Spleen (tissue), 11 donors: ENCODE measurements at regions not wholly inside any gene's neighbourhood (a gene's known extent, or its start where the extent isn't known, plus 50 kb on each side); places are given as distances from the start of the nearest gene placed in this dataset.

ENCODE experiments used
- DNase-seq: peaks from one replicate; pipeline ENCODE4 v3.0.0-alpha.2; 2020
- H3K27ac ChIP-seq, 8 donors: fragments of 200-600 bp; sonication (generic) in 7 of 8; 1 replicate in 4 of 8; 2 replicates in 4 of 8; pipeline versions ENCODE4 v1.5.0 to v1.8.0; 2016 to 2021; ENCODE audit warnings: inconsistent platforms in 4 of 8, mild to moderate bottlenecking in 4 of 8, moderate library complexity in 1 of 8
- H3K27me3 ChIP-seq, 7 donors: fragments of 200-600 bp; sonication (generic) in 6 of 7; replicated peaks in 1 of 7; 1 replicate in 4 of 7; 2 replicates in 3 of 7; pipeline versions ENCODE4 v1.5.0 to v1.8.0; 2016 to 2021; ENCODE audit warnings: inconsistent platforms in 3 of 7, mild to moderate bottlenecking in 1 of 7
- H3K36me3 ChIP-seq, 6 donors: fragments of 200-600 bp; sonication (generic) in 5 of 6; 1 replicate in 4 of 6; 2 replicates in 2 of 6; pipeline versions ENCODE4 v1.5.0 to v1.8.0; 2016 to 2021; ENCODE audit warnings: inconsistent platforms in 2 of 6
- H3K4me1 ChIP-seq, 6 donors: fragments of 200-600 bp; sonication (generic) in 5 of 6; 1 replicate in 3 of 6; 2 replicates in 3 of 6; pipeline versions ENCODE4 v1.5.0 to v1.8.0; 2016 to 2021; ENCODE audit warnings: inconsistent platforms in 3 of 6
- H3K4me3 ChIP-seq, 8 donors: fragments of 200-600 bp; sonication (generic) in 7 of 8; 1 replicate in 4 of 8; 2 replicates in 4 of 8; pipeline versions ENCODE4 v1.5.0 to v1.8.0; 2016 to 2021; ENCODE audit warnings: inconsistent platforms in 4 of 8, mild to moderate bottlenecking in 4 of 8, moderate library complexity in 2 of 8
- H3K9me3 ChIP-seq, 8 donors: fragments of 200-600 bp; sonication (generic) in 7 of 8; 1 replicate in 4 of 8; 2 replicates in 4 of 8; pipeline versions ENCODE4 v1.5.0 to v1.8.0; 2016 to 2021; ENCODE audit warnings: inconsistent platforms in 4 of 8
- POLR2A ChIP-seq, 3 donors: fragments of 450-650 bp; IDR thresholded peaks; one replicate each; pipeline ENCODE4 v1.5.1; 2017; ENCODE audit warnings: antibody characterized with exemption in 3 of 3, mild to moderate bottlenecking in 1 of 3
- POLR2AphosphoS5 ChIP-seq, 3 donors: sonication (generic); formaldehyde crosslinking; IDR thresholded peaks; one replicate each; pipeline ENCODE4 v1.5.1; 2017; ENCODE audit warnings: antibody characterized with exemption in 3 of 3
- WGBS, 5 donors: extraction: QIAGEN DNeasy Blood & Tissue Kit in 3 of 5; methylation state at CpG; one replicate each; pipeline versions ENCODE4 v1.1.5 to v1.1.7; 2013 to 2018; 5-methylcytosine and 5-hydroxymethylcytosine counted together
- intact Hi-C: fragments of 100-400 bp; cut with DNase I; formaldehyde crosslinking; loops from one replicate; pipeline ENCODE4 v1.15.0; 2023; ENCODE audit warnings: low total_unique reads
- TF ChIP-seq, protein P1 (sequence below), 11 experiments: fragments of 200-600 bp in 7 of 11; fragments of 450-650 bp in 4 of 11; sonication (generic) in 4 of 11; IDR thresholded peaks in 8 of 11; conservative IDR thresholded peaks in 3 of 11; 1 replicate in 7 of 11; 2 replicates in 4 of 11; pipeline versions ENCODE4 v1.4.0 to v1.8.0; 2016 to 2021; ENCODE audit warnings: antibody characterized with exemption in 11 of 11, inconsistent platforms in 4 of 11, mild to moderate bottlenecking in 1 of 11
- donor health status: healthy with polysubstance abuse.
- donor health status: DM: no; HTN: no; CAD: no; lungs with moderate emphysema.
- donor health status: DM: no; HTN: no; CAD: no.
- donor health status: Bipolar disorder and iron deficiency.
- donor health status: healthy.
- donor health status: DM: no; HTN: no; CAD: no.
- donor health status: DM: yes; HTN: yes; CAD: no.

DNA sequence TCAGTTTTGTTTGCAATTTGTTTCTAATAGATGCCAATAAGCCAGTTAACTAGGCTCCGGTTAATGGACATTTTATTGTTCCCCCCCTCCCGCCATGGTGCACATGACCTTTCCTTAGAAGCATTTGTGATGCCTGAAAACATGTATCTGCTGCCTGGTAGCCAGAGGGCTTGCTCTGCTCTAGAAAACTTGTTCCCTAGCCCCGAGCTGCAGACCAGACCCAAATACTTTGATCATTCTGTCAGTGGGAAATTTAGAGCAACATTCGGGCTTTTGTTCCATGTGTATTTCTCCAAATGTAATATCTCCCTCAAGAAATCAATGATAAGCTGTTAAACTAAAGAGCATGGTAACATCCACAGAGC lies 104.7 kb downstream of the EVX1 start:
- DNase-seq: no peak
- Histone ChIP-seq H3K4me3 (no peak overlapping the region), H3K27me3 (peaks cover 0 to 8% (median 0%) of the 10 kb centered on the region in 7 donors), H3K4me1 (no peaks in the 10 kb centered on the region), H3K36me3 (no peaks in the 10 kb centered on the region), H3K27ac (no peak overlapping the region), H3K9me3 (no peaks in the 10 kb centered on the region)
- intact Hi-C loops: no loop called here
- WGBS, 5 donors: 74 to 88% (median 83%) methylated on average over 4 of the region's 4 CpGs
- TF ChIP-seq, protein P1, sequence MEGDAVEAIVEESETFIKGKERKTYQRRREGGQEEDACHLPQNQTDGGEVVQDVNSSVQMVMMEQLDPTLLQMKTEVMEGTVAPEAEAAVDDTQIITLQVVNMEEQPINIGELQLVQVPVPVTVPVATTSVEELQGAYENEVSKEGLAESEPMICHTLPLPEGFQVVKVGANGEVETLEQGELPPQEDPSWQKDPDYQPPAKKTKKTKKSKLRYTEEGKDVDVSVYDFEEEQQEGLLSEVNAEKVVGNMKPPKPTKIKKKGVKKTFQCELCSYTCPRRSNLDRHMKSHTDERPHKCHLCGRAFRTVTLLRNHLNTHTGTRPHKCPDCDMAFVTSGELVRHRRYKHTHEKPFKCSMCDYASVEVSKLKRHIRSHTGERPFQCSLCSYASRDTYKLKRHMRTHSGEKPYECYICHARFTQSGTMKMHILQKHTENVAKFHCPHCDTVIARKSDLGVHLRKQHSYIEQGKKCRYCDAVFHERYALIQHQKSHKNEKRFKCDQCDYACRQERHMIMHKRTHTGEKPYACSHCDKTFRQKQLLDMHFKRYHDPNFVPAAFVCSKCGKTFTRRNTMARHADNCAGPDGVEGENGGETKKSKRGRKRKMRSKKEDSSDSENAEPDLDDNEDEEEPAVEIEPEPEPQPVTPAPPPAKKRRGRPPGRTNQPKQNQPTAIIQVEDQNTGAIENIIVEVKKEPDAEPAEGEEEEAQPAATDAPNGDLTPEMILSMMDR (IDR thresholded peaks at IDR 0.05 in 8 of 11, conservative IDR thresholded peaks at IDR 0.05 in 3 of 11): no peak
- no peak for TF ChIP-seq POLR2A (IDR thresholded peaks at IDR 0.05)
- TF ChIP-seq POLR2AphosphoS5 (IDR thresholded peaks at IDR 0.05): no peak

DNA sequence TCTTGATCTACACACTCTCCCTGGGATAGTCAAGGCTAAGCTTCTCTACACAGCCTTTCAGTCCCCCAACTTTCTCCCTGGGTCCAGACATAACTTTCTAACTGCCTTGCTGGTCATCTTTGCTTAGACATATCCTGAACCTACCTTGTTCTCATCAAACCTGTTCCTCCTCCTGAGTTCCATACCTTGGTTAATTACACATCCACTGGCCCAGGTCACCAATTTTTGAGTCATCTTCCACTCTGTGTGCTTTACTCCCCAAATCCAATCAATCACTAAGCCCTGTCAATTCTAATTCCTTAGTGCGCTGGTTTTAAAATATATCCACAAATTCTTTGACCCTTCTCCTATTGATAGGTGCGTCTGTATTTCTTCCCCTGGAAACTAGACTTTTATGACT lies 107.0 kb downstream of the EVX1 start:
- Histone ChIP-seq H3K4me1 (no peaks in the 10 kb centered on the region), H3K27me3 (peaks cover 0 to 16% (median 0%) of the 10 kb centered on the region in 7 donors), H3K4me3 (no peak overlapping the region), H3K9me3 (no peaks in the 10 kb centered on the region), H3K36me3 (no peaks in the 10 kb centered on the region), H3K27ac (no peak overlapping the region)
- WGBS, 5 donors: 90 to 99% (median 94%) methylated on average over 2 of the region's 2 CpGs
- no peak for TF ChIP-seq POLR2A (IDR thresholded peaks at IDR 0.05)
- no peak for TF ChIP-seq POLR2AphosphoS5 (IDR thresholded peaks at IDR 0.05)
- TF ChIP-seq, protein P1 (IDR thresholded peaks at IDR 0.05 in 8 of 11, conservative IDR thresholded peaks at IDR 0.05 in 3 of 11): no peak
- no peak for DNase-seq
- intact Hi-C loops: no loop called here

DNA sequence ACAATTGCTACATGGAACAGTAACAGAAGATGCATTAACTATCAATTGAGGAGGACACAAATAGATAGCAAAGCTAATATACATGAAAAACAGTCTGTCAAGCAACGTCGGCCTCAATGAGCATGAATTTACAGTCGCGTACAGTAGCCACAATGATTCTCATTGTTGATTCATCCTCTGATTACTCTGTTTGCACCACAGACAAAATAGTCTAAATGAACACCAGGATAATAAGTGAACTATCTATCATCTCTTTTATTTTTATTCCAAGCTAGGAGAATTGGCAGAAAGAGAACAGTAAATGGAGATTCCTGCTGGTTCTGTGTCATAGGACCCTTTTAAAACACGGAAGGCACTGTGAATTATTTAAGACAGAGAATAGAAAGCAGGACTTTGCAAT lies 108.5 kb downstream of the EVX1 start:
- H3K27ac ChIP-seq: no peak overlapping the region
- WGBS, 5 donors: 70 to 84% (median 81%) methylated on average over 5 of the region's 5 CpGs
- H3K36me3 ChIP-seq: no peaks in the 10 kb centered on the region
- H3K4me1 ChIP-seq: no peaks in the 10 kb centered on the region
- intact Hi-C loops: no loop called here
- TF ChIP-seq POLR2AphosphoS5 (IDR thresholded peaks at IDR 0.05) (no peak), POLR2A (IDR thresholded peaks at IDR 0.05) (no peak)
- TF ChIP-seq, protein P1 (IDR thresholded peaks at IDR 0.05 in 8 of 11, conservative IDR thresholded peaks at IDR 0.05 in 3 of 11): no peak
- peaks cover 0 to 16% (median 0%) of the 10 kb centered on the region in 7 donors for H3K27me3 ChIP-seq
- H3K9me3 ChIP-seq: no peaks in the 10 kb centered on the region
- H3K4me3 ChIP-seq: no peak overlapping the region
- DNase-seq: no peak

DNA sequence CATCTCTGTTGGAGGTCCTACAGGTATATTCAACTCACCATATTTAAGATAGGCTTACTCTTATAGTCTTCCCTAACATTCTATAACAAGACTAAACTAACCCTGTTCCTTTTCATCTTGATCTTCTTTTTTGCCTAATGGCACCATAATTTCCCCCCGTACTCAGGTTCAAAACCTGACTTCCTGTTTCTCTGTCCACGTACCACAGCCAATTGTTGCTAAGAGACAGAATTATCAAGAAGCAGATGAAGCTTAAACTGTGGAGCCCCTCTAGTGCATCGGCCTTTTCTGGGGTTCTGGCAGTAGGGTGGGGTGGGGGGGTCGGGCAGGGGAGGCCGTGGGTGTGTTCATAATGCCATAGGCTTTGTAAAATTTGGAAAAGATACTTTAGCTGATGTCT lies 109.2 kb downstream of the EVX1 start:
- Histone ChIP-seq H3K27me3 (peaks cover 0 to 12% (median 0%) of the 10 kb centered on the region in 7 donors), H3K27ac (no peak overlapping the region), H3K9me3 (no peaks in the 10 kb centered on the region), H3K4me3 (no peak overlapping the region), H3K36me3 (no peaks in the 10 kb centered on the region), H3K4me1 (no peaks in the 10 kb centered on the region)
- DNase-seq: no peak
- TF ChIP-seq POLR2A (IDR thresholded peaks at IDR 0.05): no peak
- TF ChIP-seq, protein P1 (IDR thresholded peaks at IDR 0.05 in 8 of 11, conservative IDR thresholded peaks at IDR 0.05 in 3 of 11): no peak
- no peak for TF ChIP-seq POLR2AphosphoS5 (IDR thresholded peaks at IDR 0.05)
- WGBS, 5 donors: 47 to 73% (median 62%) methylated on average over 5 of the region's 5 CpGs
- intact Hi-C loops: no loop called here
